ENCODE measurements at regions not wholly inside any gene's neighbourhood (a gene's known extent, or its start where the extent isn't known, plus 50 kb on each side); places are given as distances from the start of the nearest gene placed in this dataset.
A peak's percentile ranks its signal among the peaks of the same experiment; 100 is the strongest.

DNA sequence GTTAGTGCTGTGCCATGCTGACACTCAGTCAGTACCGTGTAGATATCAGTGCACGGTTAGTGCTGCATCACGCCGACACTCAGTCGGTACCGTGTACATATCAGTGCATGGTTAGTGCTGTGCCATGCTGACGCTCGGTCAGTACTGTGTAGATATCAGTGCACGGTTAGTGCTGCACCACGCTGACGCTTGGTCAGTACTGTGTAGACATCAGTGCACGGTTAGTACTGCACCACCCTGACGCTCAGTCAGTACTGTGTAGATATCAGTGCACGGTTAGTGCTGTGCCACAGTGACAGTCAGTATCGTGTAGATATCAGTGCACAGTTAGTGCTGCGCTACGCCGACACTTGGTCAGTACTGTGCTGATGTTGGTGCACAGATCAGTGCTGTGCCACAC, 102.8 kb upstream of the ZNF469 start:
- no peaks in the 10 kb centered on the region for H3K9me3 ChIP-seq
- H3K36me3 ChIP-seq, result no peaks in the 10 kb centered on the region
- peaks cover 0 to 15% (median 4%) of the 10 kb centered on the region in 3 donors for H3K4me1 ChIP-seq
- no peak for ATAC-seq
- TF ChIP-seq POLR2AphosphoS5 (IDR thresholded peaks at IDR 0.05) (no peak), EP300 (IDR thresholded peaks at IDR 0.05) (no peak), POLR2A (IDR thresholded peaks at IDR 0.05) (no peak)
- TF ChIP-seq, protein P1, sequence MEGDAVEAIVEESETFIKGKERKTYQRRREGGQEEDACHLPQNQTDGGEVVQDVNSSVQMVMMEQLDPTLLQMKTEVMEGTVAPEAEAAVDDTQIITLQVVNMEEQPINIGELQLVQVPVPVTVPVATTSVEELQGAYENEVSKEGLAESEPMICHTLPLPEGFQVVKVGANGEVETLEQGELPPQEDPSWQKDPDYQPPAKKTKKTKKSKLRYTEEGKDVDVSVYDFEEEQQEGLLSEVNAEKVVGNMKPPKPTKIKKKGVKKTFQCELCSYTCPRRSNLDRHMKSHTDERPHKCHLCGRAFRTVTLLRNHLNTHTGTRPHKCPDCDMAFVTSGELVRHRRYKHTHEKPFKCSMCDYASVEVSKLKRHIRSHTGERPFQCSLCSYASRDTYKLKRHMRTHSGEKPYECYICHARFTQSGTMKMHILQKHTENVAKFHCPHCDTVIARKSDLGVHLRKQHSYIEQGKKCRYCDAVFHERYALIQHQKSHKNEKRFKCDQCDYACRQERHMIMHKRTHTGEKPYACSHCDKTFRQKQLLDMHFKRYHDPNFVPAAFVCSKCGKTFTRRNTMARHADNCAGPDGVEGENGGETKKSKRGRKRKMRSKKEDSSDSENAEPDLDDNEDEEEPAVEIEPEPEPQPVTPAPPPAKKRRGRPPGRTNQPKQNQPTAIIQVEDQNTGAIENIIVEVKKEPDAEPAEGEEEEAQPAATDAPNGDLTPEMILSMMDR (IDR thresholded peaks at IDR 0.05), result no peak
- no peak overlapping the region for H3K27ac ChIP-seq
- H3K4me3 ChIP-seq, result no peak overlapping the region
- H3K27me3 ChIP-seq, result peaks cover 2% of the 10 kb centered on the region
- WGBS, 2 donors (ENCODE audit: low coverage in 1 of 2), result 87% methylated on average over 3 of the region's 18 CpGs; no CpG with 5 or more reads in 1 of the 2 donors

- ATAC-seq, result no peak
- Histone ChIP-seq H3K4me1 (peaks cover 0 to 15% (median 4%) of the 10 kb centered on the region in 3 donors), H3K4me3 (no peak overlapping the region), H3K9me3 (peaks cover 0 to 13% (median 0%) of the 10 kb centered on the region in 3 donors), H3K36me3 (no peaks in the 10 kb centered on the region), H3K27ac (no peak overlapping the region), H3K27me3 (no peaks in the 10 kb centered on the region)
- TF ChIP-seq POLR2A (IDR thresholded peaks at IDR 0.05), result no peak
- TF ChIP-seq EP300 (IDR thresholded peaks at IDR 0.05), result no peak
- TF ChIP-seq, protein P1 (IDR thresholded peaks at IDR 0.05), result no peak
- no peak for TF ChIP-seq POLR2AphosphoS5 (IDR thresholded peaks at IDR 0.05)
- WGBS, 2 donors (ENCODE audit: low coverage in 1 of 2), result 40 to 86% methylated on average over 1 to 3 of the region's 9 CpGs
These were observed 100.7 kb upstream of the ZNF469 start for GRCh38 chr16:88281858-88282563.

GRCh38 chr16:88282564-88283395, 100.0 kb upstream of the ZNF469 start:
- peaks cover 0 to 15% (median 4%) of the 10 kb centered on the region in 3 donors for H3K4me1 ChIP-seq
- ATAC-seq, result no peak
- 16 to 27% methylated on average over 9 to 12 of the region's 21 CpGs for WGBS, 2 donors (ENCODE audit: low coverage in 1 of 2)
- H3K27me3 ChIP-seq, result no peaks in the 10 kb centered on the region
- H3K9me3 ChIP-seq, result peaks cover 0 to 20% (median 0%) of the 10 kb centered on the region in 3 donors
- H3K36me3 ChIP-seq, result no peaks in the 10 kb centered on the region
- TF ChIP-seq POLR2AphosphoS5 (IDR thresholded peaks at IDR 0.05) (peak; percentile 43), EP300 (IDR thresholded peaks at IDR 0.05) (no peak), POLR2A (IDR thresholded peaks at IDR 0.05) (no peak)
- H3K4me3 ChIP-seq, result no peak overlapping the region
- H3K27ac ChIP-seq, result no peak overlapping the region

DNA sequence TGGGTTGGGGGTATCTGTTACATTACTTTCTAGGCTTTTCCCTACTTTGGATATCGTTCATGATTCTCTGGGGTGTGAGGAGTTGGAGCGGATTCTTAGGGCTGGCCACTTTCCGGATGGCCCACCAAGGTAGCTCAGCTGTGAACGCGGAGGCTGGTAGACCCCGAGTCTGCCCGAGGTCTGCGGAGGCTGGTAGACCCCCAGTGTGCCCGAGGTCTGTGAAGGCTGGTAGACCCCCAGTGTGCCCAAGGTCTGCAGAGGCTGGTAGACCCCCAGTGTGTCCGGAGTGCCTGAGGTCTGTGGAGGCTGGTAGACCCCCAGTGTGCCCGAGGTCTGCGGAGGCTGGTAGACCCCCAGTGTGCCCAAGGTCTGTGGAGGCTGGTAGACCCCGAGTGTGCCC, 99.2 kb upstream of the ZNF469 start:
- 80 to 93% methylated on average over 1 to 4 of the region's 13 CpGs for WGBS, 2 donors (ENCODE audit: low coverage in 1 of 2)
- H3K4me3 ChIP-seq, result no peak overlapping the region
- no peak overlapping the region for H3K27ac ChIP-seq
- peaks cover 0 to 15% (median 4%) of the 10 kb centered on the region in 3 donors for H3K4me1 ChIP-seq
- TF ChIP-seq EP300 (IDR thresholded peaks at IDR 0.05), result no peak
- peaks cover 0 to 27% (median 0%) of the 10 kb centered on the region in 3 donors for H3K9me3 ChIP-seq
- ATAC-seq, result no peak
- H3K36me3 ChIP-seq, result no peaks in the 10 kb centered on the region
- no peaks in the 10 kb centered on the region for H3K27me3 ChIP-seq

DNA sequence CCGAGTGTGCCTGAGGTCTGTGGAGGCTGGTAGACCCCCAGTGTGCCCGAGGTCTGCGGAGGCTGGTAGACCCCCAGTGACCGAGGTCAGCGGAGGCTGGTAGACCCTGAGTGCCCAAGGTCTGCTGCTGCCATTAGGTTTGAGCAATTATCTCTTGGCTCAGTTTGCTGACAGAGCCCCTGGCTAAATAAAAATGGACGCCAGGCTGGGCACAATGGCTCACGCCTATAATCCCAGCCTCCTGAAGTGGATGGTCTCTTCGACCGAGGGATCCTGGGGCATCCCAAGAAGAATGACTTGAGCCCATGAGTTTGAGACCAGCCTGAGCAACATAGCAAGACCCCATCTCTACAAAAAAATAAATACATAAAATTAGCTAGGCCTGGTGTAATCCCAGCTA, 98.7 kb upstream of the ZNF469 start:
- Histone ChIP-seq H3K27me3 (no peaks in the 10 kb centered on the region), H3K27ac (no peak overlapping the region), H3K9me3 (peaks cover 0 to 30% (median 0%) of the 10 kb centered on the region in 3 donors), H3K4me1 (peaks cover 0 to 15% (median 4%) of the 10 kb centered on the region in 3 donors), H3K4me3 (no peak overlapping the region), H3K36me3 (no peaks in the 10 kb centered on the region)
- ATAC-seq, result no peak
- TF ChIP-seq POLR2AphosphoS5 (IDR thresholded peaks at IDR 0.05), result no peak
- 93 to 100% methylated on average over 1 to 3 of the region's 9 CpGs for WGBS, 2 donors (ENCODE audit: low coverage in 1 of 2)

GRCh38 chr16:88284626-88285513, 97.9 kb upstream of the ZNF469 start:
- peaks cover 0 to 15% (median 4%) of the 10 kb centered on the region in 3 donors for H3K4me1 ChIP-seq
- 95% methylated on average over 5 of the region's 20 CpGs; no CpG with 5 or more reads in 1 of the 2 donors for WGBS, 2 donors (ENCODE audit: low coverage in 1 of 2)

More at GRCh38 chr16:88284626-88285513, 97.9 kb upstream of the ZNF469 start:
- Histone ChIP-seq H3K9me3 (peaks cover 0 to 30% (median 0%) of the 10 kb centered on the region in 3 donors), H3K4me3 (no peak overlapping the region), H3K36me3 (no peaks in the 10 kb centered on the region), H3K27me3 (no peaks in the 10 kb centered on the region), H3K27ac (no peak overlapping the region)
- ATAC-seq, result no peak
- TF ChIP-seq POLR2AphosphoS5 (IDR thresholded peaks at IDR 0.05), result no peak
- TF ChIP-seq EP300 (IDR thresholded peaks at IDR 0.05), result no peak
- TF ChIP-seq, protein P1 (IDR thresholded peaks at IDR 0.05), result no peak
- TF ChIP-seq POLR2A (IDR thresholded peaks at IDR 0.05), result no peak
